ENCODE measurements at regions not wholly inside any gene's neighbourhood (a gene's known extent, or its start where the extent isn't known, plus 50 kb on each side); places are given as distances from the start of the nearest gene placed in this dataset.

GRCh38 chr12:32043928-32044549 lies 62.6 kb upstream of the BICD1 start:
- TF ChIP-seq, protein P1, sequence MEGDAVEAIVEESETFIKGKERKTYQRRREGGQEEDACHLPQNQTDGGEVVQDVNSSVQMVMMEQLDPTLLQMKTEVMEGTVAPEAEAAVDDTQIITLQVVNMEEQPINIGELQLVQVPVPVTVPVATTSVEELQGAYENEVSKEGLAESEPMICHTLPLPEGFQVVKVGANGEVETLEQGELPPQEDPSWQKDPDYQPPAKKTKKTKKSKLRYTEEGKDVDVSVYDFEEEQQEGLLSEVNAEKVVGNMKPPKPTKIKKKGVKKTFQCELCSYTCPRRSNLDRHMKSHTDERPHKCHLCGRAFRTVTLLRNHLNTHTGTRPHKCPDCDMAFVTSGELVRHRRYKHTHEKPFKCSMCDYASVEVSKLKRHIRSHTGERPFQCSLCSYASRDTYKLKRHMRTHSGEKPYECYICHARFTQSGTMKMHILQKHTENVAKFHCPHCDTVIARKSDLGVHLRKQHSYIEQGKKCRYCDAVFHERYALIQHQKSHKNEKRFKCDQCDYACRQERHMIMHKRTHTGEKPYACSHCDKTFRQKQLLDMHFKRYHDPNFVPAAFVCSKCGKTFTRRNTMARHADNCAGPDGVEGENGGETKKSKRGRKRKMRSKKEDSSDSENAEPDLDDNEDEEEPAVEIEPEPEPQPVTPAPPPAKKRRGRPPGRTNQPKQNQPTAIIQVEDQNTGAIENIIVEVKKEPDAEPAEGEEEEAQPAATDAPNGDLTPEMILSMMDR (conservative IDR thresholded peaks at IDR 0.05; ENCODE audit: control insufficient read depth, insufficient read depth, low read depth, low read length), result no peak
- DNase-seq (ENCODE audit: low read depth), result no peak
- no peak overlapping the region for H3K4me3 ChIP-seq (ENCODE audit: control insufficient read depth, low read depth, low read length)

DNA sequence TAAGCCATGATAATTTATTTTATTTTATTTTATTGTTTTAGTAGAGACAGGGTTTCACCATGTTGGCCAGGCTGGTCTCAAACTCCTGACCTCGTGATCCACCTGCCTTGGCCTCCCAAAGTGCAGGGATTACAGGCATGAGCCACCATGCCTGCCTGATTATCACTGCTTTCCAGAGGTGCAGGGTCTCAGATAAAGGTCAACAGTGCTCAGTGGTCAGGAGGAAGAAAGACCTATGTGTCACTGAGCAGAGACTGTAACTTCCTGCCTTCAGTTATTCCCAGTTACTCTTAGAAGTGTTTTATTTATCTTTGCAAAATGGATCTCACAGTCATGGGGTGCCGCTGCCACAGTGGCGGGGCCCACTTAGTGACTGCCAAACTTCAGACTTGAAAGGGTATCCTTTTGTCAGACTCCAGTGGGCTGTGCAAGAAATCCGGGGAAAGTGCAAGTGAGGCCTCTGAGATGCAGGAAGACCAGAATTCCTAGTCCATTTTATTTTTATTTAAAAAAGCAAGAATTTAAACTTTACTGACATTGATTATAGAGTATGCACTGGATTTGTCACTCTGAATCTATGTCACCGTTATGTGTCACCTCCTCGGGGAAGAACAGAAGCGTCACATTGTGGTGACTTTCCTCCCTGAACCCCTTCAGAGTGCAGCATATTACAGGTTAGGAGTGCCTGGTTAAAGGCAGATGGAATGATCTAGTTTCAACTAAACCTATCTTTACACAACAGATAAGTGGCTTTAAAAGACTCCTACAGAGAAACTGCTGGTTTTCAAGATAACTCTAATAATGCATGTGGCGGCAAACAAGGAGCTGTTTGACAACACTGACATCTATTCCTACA lies 59.1 kb upstream of the BICD1 start:
- no peak for DNase-seq (ENCODE audit: low read depth)
- H3K4me3 ChIP-seq (ENCODE audit: control insufficient read depth, low read depth, low read length), result no peak overlapping the region
- TF ChIP-seq, protein P1 (conservative IDR thresholded peaks at IDR 0.05; ENCODE audit: control insufficient read depth, insufficient read depth, low read depth, low read length), result no peak

DNA sequence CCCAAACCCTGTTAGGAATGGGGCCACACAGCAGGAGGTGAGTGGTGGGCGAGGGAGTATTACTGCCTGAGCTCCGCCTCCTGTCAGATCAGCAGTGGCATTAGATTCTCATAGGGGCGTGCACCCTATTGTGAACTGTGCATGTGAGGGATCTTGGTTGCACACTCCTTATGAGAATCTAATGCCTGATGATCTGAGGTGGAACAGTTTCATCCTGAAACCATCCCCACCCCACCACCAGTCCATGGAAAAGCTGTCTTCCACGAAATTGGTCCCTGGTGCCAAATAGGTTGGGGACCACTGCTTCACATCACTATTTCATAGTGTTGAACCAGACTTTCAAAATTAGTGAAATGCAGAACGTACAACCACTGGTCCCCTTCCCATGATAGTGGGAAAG lies 57.9 kb upstream of the BICD1 start:
- TF ChIP-seq, protein P1 (conservative IDR thresholded peaks at IDR 0.05; ENCODE audit: control insufficient read depth, insufficient read depth, low read depth, low read length), result no peak
- no peak overlapping the region for H3K4me3 ChIP-seq (ENCODE audit: control insufficient read depth, low read depth, low read length)
- DNase-seq (ENCODE audit: low read depth), result no peak

DNA sequence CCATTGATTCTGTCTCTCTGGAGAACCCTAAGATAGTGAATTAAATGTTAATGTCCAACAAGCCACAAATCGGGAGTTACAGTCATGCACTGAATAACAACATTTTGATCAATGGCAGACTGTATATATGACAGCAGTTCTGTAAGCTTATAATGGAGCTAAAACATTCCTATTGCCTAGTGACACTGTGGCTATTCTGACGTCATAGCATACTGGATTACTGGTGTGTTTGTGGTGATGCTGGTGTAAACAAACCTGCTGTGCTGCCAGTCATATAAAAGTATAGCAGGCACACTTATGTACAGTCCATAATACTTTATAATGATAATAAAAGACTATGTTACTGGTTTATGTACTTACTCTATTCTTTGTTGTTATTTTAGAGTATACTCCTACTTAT lies 56.7 kb upstream of the BICD1 start:
- H3K4me3 ChIP-seq (ENCODE audit: control insufficient read depth, low read depth, low read length), result no peak overlapping the region
- TF ChIP-seq, protein P1 (conservative IDR thresholded peaks at IDR 0.05; ENCODE audit: control insufficient read depth, insufficient read depth, low read depth, low read length), result no peak
- no peak for DNase-seq (ENCODE audit: low read depth)

DNA sequence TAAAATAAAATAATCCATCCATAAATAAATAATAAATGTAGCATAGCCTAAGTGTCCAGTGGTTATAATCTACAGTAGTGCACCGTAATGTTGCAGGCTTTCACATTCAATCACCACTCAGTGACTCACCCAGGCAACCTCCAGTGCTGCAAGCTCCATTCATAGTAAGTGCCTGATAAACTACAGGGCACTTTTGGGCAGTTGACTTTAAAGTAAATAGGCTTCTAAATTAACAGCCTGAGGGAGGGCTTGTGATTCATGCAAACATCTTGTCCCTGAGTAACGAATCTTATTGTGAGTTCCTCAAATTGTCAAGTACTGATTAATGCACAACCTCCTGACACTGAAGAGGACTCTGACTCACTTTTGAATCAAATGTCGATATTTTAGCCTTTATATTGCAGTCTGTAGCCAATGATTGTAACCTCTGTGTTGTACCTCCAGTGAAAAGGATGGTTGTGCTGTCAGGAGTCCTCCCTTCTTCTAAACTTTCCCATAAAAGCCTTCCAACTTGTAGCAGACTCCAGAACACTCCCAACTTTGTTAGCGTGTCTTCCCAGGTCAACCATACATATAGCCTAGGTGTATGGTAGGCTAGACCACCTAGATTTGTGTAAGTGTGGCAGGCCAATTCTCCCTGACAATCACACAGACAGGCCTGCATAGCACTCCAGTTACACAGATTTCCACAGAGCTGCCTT lies 55.0 kb upstream of the BICD1 start:
- TF ChIP-seq, protein P1 (conservative IDR thresholded peaks at IDR 0.05; ENCODE audit: control insufficient read depth, insufficient read depth, low read depth, low read length), result no peak
- no peak overlapping the region for H3K4me3 ChIP-seq (ENCODE audit: control insufficient read depth, low read depth, low read length)
- peak; percentile 96 for DNase-seq (ENCODE audit: low read depth)

- no peak overlapping the region for H3K4me3 ChIP-seq (ENCODE audit: control insufficient read depth, low read depth, low read length)
- DNase-seq (ENCODE audit: low read depth), result no peak
- TF ChIP-seq, protein P1 (conservative IDR thresholded peaks at IDR 0.05; ENCODE audit: control insufficient read depth, insufficient read depth, low read depth, low read length), result no peak
Measured at GRCh38 chr12:32052212-32052713, 54.4 kb upstream of the BICD1 start.

Data from fibroblast of mammary gland (primary cell).